ENCODE measurements at regions not wholly inside any gene's neighbourhood (a gene's known extent, or its start where the extent isn't known, plus 50 kb on each side); places are given as distances from the start of the nearest gene placed in this dataset.
A peak's percentile ranks its signal among the peaks of the same experiment; 100 is the strongest.

- no peak for TF ChIP-seq ZSCAN4 (tag by site-specific recombination; IDR thresholded peaks at IDR 0.05)
- TF ChIP-seq IKZF3 (tag by site-specific recombination; IDR thresholded peaks at IDR 0.05): no peak
- no peak for TF ChIP-seq KLF10 (tag by site-specific recombination; IDR thresholded peaks at IDR 0.05)
- TF ChIP-seq TRIM28 (IDR thresholded peaks at IDR 0.05; ENCODE audit: borderline replicate concordance, low read length): peak; percentile 34; the same call in 1 of the 2 replicates
- TF ChIP-seq ZNF169 (tag by site-specific recombination; IDR thresholded peaks at IDR 0.05): no peak
- no peak for TF ChIP-seq PATZ1 (tag by site-specific recombination; IDR thresholded peaks at IDR 0.05)
- no peak for TF ChIP-seq ZNF677 (tag by site-specific recombination; IDR thresholded peaks at IDR 0.05)
- TF ChIP-seq ZNF16 (tag by site-specific recombination; IDR thresholded peaks at IDR 0.05; ENCODE audit: low read depth): no peak
- no peak for TF ChIP-seq ZSCAN16 (tag by site-specific recombination; IDR thresholded peaks at IDR 0.05)
- no peak for TF ChIP-seq CTCF (tag by site-specific recombination; IDR thresholded peaks at IDR 0.05)
- TF ChIP-seq HIC1 (tag by site-specific recombination; IDR thresholded peaks at IDR 0.05): no peak
- no peak for TF ChIP-seq BCL11A (tag by site-specific recombination; IDR thresholded peaks at IDR 0.05; ENCODE audit: low read depth)
- TF ChIP-seq ZNF48 (tag by site-specific recombination; IDR thresholded peaks at IDR 0.05): no peak
- no peak for TF ChIP-seq KLF7 (tag by site-specific recombination; IDR thresholded peaks at IDR 0.05; ENCODE audit: borderline replicate concordance)
- peak; percentile 63; the same call in 1 of the 2 replicates for TF ChIP-seq ZEB2 (tag by site-specific recombination; IDR thresholded peaks at IDR 0.05)
- no peak for TF ChIP-seq ZNF510 (tag by site-specific recombination; IDR thresholded peaks at IDR 0.05; ENCODE audit: insufficient replicate concordance)
- no peak for TF ChIP-seq ZNF37A (tag by site-specific recombination; IDR thresholded peaks at IDR 0.05)
- no peak for TF ChIP-seq ZNF211 (tag by site-specific recombination; IDR thresholded peaks at IDR 0.05; ENCODE audit: low read depth)
- no peak for TF ChIP-seq ZNF747 (tag by site-specific recombination; IDR thresholded peaks at IDR 0.05)
- TF ChIP-seq SP2 (tag by site-specific recombination; IDR thresholded peaks at IDR 0.05): no peak
- no peak for TF ChIP-seq OVOL3 (tag by site-specific recombination; IDR thresholded peaks at IDR 0.05)
- TF ChIP-seq ZNF768 (tag by site-specific recombination; IDR thresholded peaks at IDR 0.05): no peak
- TF ChIP-seq ZNF558 (tag by site-specific recombination; IDR thresholded peaks at IDR 0.05): peak; percentile 70; the same call in 1 of the 2 replicates
- TF ChIP-seq ZNF174 (tag by site-specific recombination; IDR thresholded peaks at IDR 0.05): no peak
- TF ChIP-seq ZBTB8A (tag by site-specific recombination; IDR thresholded peaks at IDR 0.05): no peak
- TF ChIP-seq ZNF600 (tag by site-specific recombination; IDR thresholded peaks at IDR 0.05): peak; percentile 71
- no peak for TF ChIP-seq KLF8 (tag by site-specific recombination; IDR thresholded peaks at IDR 0.05)
- TF ChIP-seq ZNF140 (tag by site-specific recombination; IDR thresholded peaks at IDR 0.05): no peak
- no peak for TF ChIP-seq ZNF248 (tag by site-specific recombination; IDR thresholded peaks at IDR 0.05)
- TF ChIP-seq EGR2 (tag by site-specific recombination; IDR thresholded peaks at IDR 0.05; ENCODE audit: low read depth): no peak
- no peak for TF ChIP-seq ZBTB26 (tag by site-specific recombination; optimal IDR thresholded peaks at IDR 0.05)
- no peak for TF ChIP-seq ZNF837 (tag by site-specific recombination; IDR thresholded peaks at IDR 0.05)
These were observed 74.1 kb upstream of the IRF2BP2 start (continued) for GRCh38 chr1:234683861-234684632.

Measured in HEK293 (cell line).